IMR-90 (cell line): ENCODE measurements at regions not wholly inside any gene's neighbourhood (a gene's known extent, or its start where the extent isn't known, plus 50 kb on each side); places are given as distances from the start of the nearest gene placed in this dataset.

ENCODE experiments used
- FOS ChIP-seq: fragments of 150-350 bp; IDR thresholded peaks from 2 replicates; pipeline ENCODE4 v1.6.1; 2016; ENCODE audit warnings: low read depth, low read length
- MXI1 ChIP-seq: IDR thresholded peaks from 2 replicates; pipeline ENCODE4 v1.6.1; 2012; ENCODE audit warnings: low read depth, mild to moderate bottlenecking, low read length, moderate library complexity, borderline replicate concordance
- NFE2L2 ChIP-seq: fragments of 150-350 bp; IDR thresholded peaks from 2 replicates; pipeline ENCODE4 v1.6.1; 2016; ENCODE audit warnings: low read depth, mild to moderate bottlenecking, low read length
- POLR2A ChIP-seq: IDR thresholded peaks from 2 replicates; pipeline ENCODE4 v1.6.1; 2012; ENCODE audit warnings: mild to moderate bottlenecking, low read depth, low read length
- RAD21 ChIP-seq: IDR thresholded peaks from 2 replicates; pipeline ENCODE4 v1.6.1; 2012; ENCODE audit warnings: low read length, improper control_type of control experiment
- RCOR1 ChIP-seq: IDR thresholded peaks from 2 replicates; pipeline ENCODE4 v1.6.1; 2012; ENCODE audit warnings: mild to moderate bottlenecking, low read length, improper control_type of control experiment; ENCODE audit not compliant: insufficient replicate concordance
- RFX5 ChIP-seq: IDR thresholded peaks from 2 replicates; pipeline ENCODE4 v1.8.0; 2012; ENCODE audit warnings: low read depth, mild to moderate bottlenecking, low read length, moderate library complexity
- SMC3 ChIP-seq: fragments of 150-350 bp; IDR thresholded peaks from 2 replicates; pipeline ENCODE4 v1.6.1; 2016; ENCODE audit warnings: low read depth, mild to moderate bottlenecking, antibody characterized with exemption, low read length, moderate library complexity
- TF ChIP-seq, protein P1 (sequence below): conservative IDR thresholded peaks from 2 replicates; pipeline ENCODE4 v1.5.1; 2012; ENCODE audit warnings: mild to moderate bottlenecking, low read depth, low read length, improper control_type of control experiment
- TF ChIP-seq, protein P2 (sequence below): fragments of 150-350 bp; IDR thresholded peaks from 2 replicates; pipeline ENCODE4 v1.6.1; 2016; ENCODE audit warnings: low read depth, mild to moderate bottlenecking, low read length, moderate library complexity, borderline replicate concordance
- TF ChIP-seq, protein P3 (sequence below): fragments of 150-350 bp; IDR thresholded peaks from 2 replicates; pipeline ENCODE4 v1.6.1; 2017; ENCODE audit warnings: mild to moderate bottlenecking, antibody characterized with exemption, low read length, low read depth

DNA sequence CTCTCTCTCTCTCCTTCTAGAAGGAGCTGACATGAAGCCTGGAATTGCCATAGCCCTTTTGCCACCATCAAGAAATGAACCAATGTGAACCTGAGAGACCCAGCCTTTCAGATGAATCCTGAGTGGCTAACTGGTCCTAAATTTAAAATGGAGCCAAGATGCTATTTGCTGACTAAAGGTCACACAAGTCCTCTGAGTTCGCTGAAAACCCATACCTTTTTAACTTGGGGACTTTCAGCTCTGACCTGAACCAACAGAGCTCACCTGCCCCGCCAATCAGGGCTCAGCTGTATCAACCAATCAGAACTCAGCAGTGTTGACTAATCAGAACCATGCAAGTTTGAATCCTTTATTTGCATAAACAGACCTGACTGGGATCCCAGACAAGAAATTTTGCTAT, 70.3 kb upstream of the MDM1 start:
- TF ChIP-seq, protein P1, sequence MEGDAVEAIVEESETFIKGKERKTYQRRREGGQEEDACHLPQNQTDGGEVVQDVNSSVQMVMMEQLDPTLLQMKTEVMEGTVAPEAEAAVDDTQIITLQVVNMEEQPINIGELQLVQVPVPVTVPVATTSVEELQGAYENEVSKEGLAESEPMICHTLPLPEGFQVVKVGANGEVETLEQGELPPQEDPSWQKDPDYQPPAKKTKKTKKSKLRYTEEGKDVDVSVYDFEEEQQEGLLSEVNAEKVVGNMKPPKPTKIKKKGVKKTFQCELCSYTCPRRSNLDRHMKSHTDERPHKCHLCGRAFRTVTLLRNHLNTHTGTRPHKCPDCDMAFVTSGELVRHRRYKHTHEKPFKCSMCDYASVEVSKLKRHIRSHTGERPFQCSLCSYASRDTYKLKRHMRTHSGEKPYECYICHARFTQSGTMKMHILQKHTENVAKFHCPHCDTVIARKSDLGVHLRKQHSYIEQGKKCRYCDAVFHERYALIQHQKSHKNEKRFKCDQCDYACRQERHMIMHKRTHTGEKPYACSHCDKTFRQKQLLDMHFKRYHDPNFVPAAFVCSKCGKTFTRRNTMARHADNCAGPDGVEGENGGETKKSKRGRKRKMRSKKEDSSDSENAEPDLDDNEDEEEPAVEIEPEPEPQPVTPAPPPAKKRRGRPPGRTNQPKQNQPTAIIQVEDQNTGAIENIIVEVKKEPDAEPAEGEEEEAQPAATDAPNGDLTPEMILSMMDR, result no peak
- TF ChIP-seq RAD21 (no peak), SMC3 (no peak), FOS (no peak), POLR2A (no peak), RFX5 (no peak), RCOR1 (no peak), NFE2L2 (no peak), MXI1 (no peak)
- TF ChIP-seq, protein P2, sequence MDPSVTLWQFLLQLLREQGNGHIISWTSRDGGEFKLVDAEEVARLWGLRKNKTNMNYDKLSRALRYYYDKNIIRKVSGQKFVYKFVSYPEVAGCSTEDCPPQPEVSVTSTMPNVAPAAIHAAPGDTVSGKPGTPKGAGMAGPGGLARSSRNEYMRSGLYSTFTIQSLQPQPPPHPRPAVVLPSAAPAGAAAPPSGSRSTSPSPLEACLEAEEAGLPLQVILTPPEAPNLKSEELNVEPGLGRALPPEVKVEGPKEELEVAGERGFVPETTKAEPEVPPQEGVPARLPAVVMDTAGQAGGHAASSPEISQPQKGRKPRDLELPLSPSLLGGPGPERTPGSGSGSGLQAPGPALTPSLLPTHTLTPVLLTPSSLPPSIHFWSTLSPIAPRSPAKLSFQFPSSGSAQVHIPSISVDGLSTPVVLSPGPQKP, result no peak
- TF ChIP-seq, protein P3, sequence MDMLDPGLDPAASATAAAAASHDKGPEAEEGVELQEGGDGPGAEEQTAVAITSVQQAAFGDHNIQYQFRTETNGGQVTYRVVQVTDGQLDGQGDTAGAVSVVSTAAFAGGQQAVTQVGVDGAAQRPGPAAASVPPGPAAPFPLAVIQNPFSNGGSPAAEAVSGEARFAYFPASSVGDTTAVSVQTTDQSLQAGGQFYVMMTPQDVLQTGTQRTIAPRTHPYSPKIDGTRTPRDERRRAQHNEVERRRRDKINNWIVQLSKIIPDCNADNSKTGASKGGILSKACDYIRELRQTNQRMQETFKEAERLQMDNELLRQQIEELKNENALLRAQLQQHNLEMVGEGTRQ, result no peak
